ENCODE measurements at regions not wholly inside any gene's neighbourhood (a gene's known extent, or its start where the extent isn't known, plus 50 kb on each side); places are given as distances from the start of the nearest gene placed in this dataset.

- TF ChIP-seq EZH2 (IDR thresholded peaks at IDR 0.05) = no peak
- no peak for TF ChIP-seq POLR2AphosphoS5 (IDR thresholded peaks at IDR 0.05; ENCODE audit: borderline replicate concordance, low read depth, low read length)
- no peak for TF ChIP-seq FOXP2 (optimal IDR thresholded peaks at IDR 0.05; ENCODE audit: control extremely low read depth, extremely low read length, insufficient read depth)
Measured at GRCh38 chr2:234368861-234369261, 128.0 kb downstream of the ARL4C start.
